HG03457 (cell line): ENCODE measurements at regions not wholly inside any gene's neighbourhood (a gene's known extent, or its start where the extent isn't known, plus 50 kb on each side); places are given as distances from the start of the nearest gene placed in this dataset.
A peak's percentile ranks its signal among the peaks of the same experiment; 100 is the strongest.
"Not testable (repeated sequence)": the region's sequence is repeated elsewhere in the genome, so short reads cannot be mapped to it uniquely, and the experiment has no call there.

ENCODE experiments used
- ATAC-seq: cut with Tn5 transposase; IDR thresholded peaks from one replicate; pipeline ENCODE4 v1.9.1; 2021; ENCODE audit warnings: moderate number of reproducible peaks; ENCODE audit not compliant: unreplicated experiment

- ATAC-seq, result peak; percentile 99
Observed at GRCh38 chr13:38415233-38415632, 65.6 kb downstream of the UFM1 start.

GRCh38 chr13:38417241-38417640, 67.6 kb downstream of the UFM1 start:
- ATAC-seq, result no peak

- ATAC-seq, result peak; percentile 34
Observed at GRCh38 chr13:38417727-38418126, 68.1 kb downstream of the UFM1 start.

- no peak for ATAC-seq
Observed at GRCh38 chr13:38418286-38418685, 68.6 kb downstream of the UFM1 start.

GRCh38 chr13:38419312-38419873, 69.7 kb downstream of the UFM1 start:
- no peak for ATAC-seq

GRCh38 chr13:38421590-38422560, 72.2 kb downstream of the UFM1 start:
- ATAC-seq, result no peak

GRCh38 chr13:38429916-38430315, 80.3 kb downstream of the UFM1 start:
- no peak for ATAC-seq

- no peak for ATAC-seq
Observed at GRCh38 chr13:38430796-38431195, 81.1 kb downstream of the UFM1 start.

GRCh38 chr13:38440666-38441065, 91.0 kb downstream of the UFM1 start:
- no peak for ATAC-seq

GRCh38 chr13:38444904-38445303, 95.3 kb downstream of the UFM1 start:
- no peak for ATAC-seq

GRCh38 chr13:38452656-38453055, 103.0 kb downstream of the UFM1 start:
- no peak for ATAC-seq

GRCh38 chr13:38462605-38463004, 113.0 kb downstream of the UFM1 start:
- no peak for ATAC-seq

GRCh38 chr13:38463048-38463447, 113.4 kb downstream of the UFM1 start:
- no peak for ATAC-seq

- not testable (repeated sequence) for ATAC-seq
Observed at GRCh38 chr13:38472411-38472810, 122.8 kb downstream of the UFM1 start.

GRCh38 chr13:38473305-38473704, 123.7 kb downstream of the UFM1 start:
- no peak for ATAC-seq

GRCh38 chr13:38477676-38478075, 128.0 kb downstream of the UFM1 start:
- no peak for ATAC-seq

- no peak for ATAC-seq
Observed at GRCh38 chr13:38483623-38484022, 134.0 kb downstream of the UFM1 start.

- ATAC-seq, result no peak
Observed at GRCh38 chr13:38490657-38491056, 141.0 kb downstream of the UFM1 start.

GRCh38 chr13:38494445-38494844, 144.8 kb downstream of the UFM1 start:
- no peak for ATAC-seq

GRCh38 chr13:38496917-38497316, 147.3 kb downstream of the UFM1 start:
- no peak for ATAC-seq

- no peak for ATAC-seq
Observed at GRCh38 chr13:38498271-38498670, 148.6 kb downstream of the UFM1 start.

GRCh38 chr13:38514575-38514974, 164.9 kb downstream of the UFM1 start:
- no peak for ATAC-seq
